Mucosa of descending colon (tissue), 3 donors: ENCODE measurements at regions not wholly inside any gene's neighbourhood (a gene's known extent, or its start where the extent isn't known, plus 50 kb on each side); places are given as distances from the start of the nearest gene placed in this dataset.

Experiments used
- ATAC-seq: fragments of 200-7000 bp; cut with Tn5 transposase; one replicate; pipeline ENCODE4 v1.9.1; 2020; ENCODE audit warnings: mild to moderate bottlenecking, moderate library complexity
- DNase-seq, 3 donors: peaks; one replicate each; pipeline ENCODE4 v3.0.0-alpha.2; 2020
- H3K36me3 ChIP-seq: fragments of 200-600 bp; one replicate; pipeline ENCODE4 v1.8.0; 2021; ENCODE audit warnings: low read depth, mild to moderate bottlenecking
- H3K4me1 ChIP-seq: fragments of 200-600 bp; one replicate; pipeline ENCODE4 v1.8.0; 2021; ENCODE audit warnings: low read depth, mild to moderate bottlenecking
- H3K4me3 ChIP-seq: fragments of 200-600 bp; one replicate; pipeline ENCODE4 v1.8.0; 2021; ENCODE audit warnings: mild to moderate bottlenecking
- H3K9me3 ChIP-seq: fragments of 200-600 bp; one replicate; pipeline ENCODE4 v1.8.0; 2021; ENCODE audit warnings: mild to moderate bottlenecking
- intact Hi-C, 2 donors: fragments of 100-400 bp; cut with DNase I in 1 of 2; cut with micrococcal nuclease in 1 of 2; formaldehyde crosslinking; loops; one replicate each; pipeline versions ENCODE4 v1.11.0 to v1.11.1; 2022; cut with DNase I, micrococcal nuclease
- TF ChIP-seq, protein P1 (sequence below): fragments of 200-600 bp; IDR thresholded peaks from one replicate; pipeline ENCODE4 v1.8.0; 2022; ENCODE audit warnings: antibody characterized with exemption, mild to moderate bottlenecking
- donor health status: DM: no; HTN: no; CAD: no; lungs with moderate emphysema.
- donor health status: DM: no; HTN: no; CAD: no.
- donor health status: DM: no; HTN: yes; CAD: no.

DNA sequence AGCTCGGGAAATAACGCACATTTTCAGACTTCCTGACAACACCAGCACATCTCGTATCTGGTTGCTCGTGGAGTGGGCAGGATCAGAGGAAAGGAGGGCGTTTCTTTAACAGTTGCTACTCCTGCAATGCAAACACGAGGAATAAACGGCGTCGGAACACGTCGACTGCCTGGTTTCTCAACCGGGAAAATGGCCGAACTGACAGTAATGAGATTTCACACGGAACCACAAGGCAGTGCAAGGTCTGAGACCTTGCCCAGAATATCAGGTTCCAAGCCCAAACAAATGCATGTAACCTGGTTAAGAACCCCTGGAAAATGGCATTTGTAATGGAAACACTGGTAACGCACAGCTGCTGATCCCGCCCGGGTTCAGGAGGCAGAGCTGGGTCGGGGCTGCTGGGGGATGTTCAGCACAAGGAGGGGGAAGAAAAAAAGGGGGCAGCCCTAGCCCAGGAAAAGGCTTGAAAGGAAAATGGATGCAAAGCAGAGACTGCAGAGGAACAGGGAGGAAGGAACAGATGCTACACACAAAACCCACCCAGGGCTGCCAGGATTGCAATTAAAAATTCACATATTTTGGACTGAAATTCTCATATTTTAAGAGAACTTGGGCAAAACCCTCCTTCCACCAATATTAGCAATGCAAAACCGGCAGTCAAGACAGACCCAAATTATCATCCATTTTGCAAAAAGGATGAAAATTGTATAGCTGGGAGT lies 61.6 kb upstream of the KLHL29 start:
- no peak for DNase-seq
- Histone ChIP-seq H3K36me3 (no peaks in the 10 kb centered on the region), H3K9me3 (no peaks in the 10 kb centered on the region), H3K4me3 (no peak overlapping the region), H3K4me1 (no peaks in the 10 kb centered on the region)
- no peak for ATAC-seq
- intact Hi-C loops, result no loop called here
- TF ChIP-seq, protein P1, sequence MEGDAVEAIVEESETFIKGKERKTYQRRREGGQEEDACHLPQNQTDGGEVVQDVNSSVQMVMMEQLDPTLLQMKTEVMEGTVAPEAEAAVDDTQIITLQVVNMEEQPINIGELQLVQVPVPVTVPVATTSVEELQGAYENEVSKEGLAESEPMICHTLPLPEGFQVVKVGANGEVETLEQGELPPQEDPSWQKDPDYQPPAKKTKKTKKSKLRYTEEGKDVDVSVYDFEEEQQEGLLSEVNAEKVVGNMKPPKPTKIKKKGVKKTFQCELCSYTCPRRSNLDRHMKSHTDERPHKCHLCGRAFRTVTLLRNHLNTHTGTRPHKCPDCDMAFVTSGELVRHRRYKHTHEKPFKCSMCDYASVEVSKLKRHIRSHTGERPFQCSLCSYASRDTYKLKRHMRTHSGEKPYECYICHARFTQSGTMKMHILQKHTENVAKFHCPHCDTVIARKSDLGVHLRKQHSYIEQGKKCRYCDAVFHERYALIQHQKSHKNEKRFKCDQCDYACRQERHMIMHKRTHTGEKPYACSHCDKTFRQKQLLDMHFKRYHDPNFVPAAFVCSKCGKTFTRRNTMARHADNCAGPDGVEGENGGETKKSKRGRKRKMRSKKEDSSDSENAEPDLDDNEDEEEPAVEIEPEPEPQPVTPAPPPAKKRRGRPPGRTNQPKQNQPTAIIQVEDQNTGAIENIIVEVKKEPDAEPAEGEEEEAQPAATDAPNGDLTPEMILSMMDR, result no peak

DNA sequence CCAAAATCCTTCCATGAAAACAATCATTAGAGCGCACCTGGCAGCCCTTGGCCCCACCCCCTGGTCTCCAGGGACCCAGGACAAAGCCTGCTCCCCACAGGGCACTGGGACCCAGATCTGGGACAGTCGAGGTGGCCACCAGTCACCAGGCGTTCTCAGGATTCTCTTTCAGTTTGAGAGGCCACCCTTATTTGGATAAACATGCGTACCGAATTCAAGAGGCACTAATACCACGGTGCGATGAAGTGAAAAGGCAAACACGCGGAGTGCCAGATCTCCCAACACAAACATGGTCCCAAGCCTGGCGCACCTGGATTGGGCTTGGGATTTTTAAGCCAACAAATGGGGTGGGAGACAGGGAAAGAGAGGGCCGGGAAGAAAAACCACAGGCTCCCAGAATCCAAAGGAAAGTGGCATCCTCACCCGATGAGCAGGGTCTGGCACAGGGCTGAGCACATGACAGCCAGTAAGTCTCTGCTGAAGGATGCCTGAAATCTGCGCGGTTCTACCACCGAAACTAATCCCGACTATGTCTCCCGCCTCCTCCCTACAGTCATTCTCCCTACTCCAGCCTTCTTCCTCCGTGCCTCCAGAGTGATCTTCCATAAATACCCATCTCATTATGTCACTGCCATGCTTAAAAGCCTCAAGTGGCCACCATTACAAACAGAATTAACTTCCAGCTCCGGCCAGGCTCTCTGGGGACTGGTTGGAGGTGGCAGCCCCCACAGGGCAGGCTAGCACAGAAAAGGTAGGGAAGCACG lies 60.9 kb upstream of the KLHL29 start:
- ATAC-seq (no peak), DNase-seq (no peak)
- Histone ChIP-seq H3K36me3 (no peaks in the 10 kb centered on the region), H3K4me1 (no peaks in the 10 kb centered on the region), H3K9me3 (no peaks in the 10 kb centered on the region), H3K4me3 (no peak overlapping the region)
- TF ChIP-seq, protein P1, result no peak
- intact Hi-C loops, result no loop called here

DNA sequence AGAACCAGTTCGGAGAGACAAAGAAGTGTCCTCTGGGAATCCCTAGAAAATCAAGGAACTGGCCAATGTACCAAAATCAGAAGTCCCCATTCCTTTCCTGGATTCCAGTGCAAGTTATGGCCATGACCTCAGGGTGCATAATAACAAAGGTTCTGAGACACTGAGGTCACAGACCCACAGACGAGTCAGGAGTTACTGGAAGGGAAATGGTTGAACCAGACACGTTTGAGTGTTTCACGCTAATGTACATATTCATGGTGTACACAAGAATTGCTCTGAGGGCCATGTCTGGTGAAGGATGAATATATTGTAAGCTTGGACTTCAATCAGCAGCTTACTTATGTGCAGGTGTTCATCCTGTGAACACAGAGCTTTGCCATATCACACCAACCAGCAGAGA lies 58.6 kb upstream of the KLHL29 start:
- Histone ChIP-seq H3K4me1 (no peaks in the 10 kb centered on the region), H3K4me3 (no peak overlapping the region), H3K9me3 (no peaks in the 10 kb centered on the region), H3K36me3 (no peaks in the 10 kb centered on the region)
- DNase-seq, result no peak
- no peak for ATAC-seq
- TF ChIP-seq, protein P1, result no peak
- intact Hi-C loops, result no loop called here

DNA sequence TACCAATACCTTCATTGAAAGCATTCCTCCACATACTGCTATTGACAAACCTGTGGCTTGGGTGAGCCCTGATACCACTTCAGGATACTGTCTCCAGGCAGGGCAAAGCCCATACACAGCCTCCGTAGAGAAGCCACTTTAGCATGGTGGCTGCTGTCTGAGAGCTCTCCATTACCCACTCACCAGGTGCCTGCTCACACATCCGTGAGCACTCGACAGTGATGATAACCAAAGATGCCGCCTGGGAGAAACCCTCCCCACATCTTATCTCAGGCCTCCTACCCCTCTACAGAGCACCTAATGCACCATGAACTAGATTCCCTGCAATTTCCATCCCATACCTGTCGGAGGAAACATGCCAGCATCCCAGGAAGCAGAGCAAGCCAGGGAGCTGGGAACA lies 57.6 kb upstream of the KLHL29 start:
- ATAC-seq, result no peak
- H3K36me3 ChIP-seq, result no peaks in the 10 kb centered on the region
- intact Hi-C loops, result no loop called here
- TF ChIP-seq, protein P1, result no peak
- no peak overlapping the region for H3K4me3 ChIP-seq
- DNase-seq, result no peak
- H3K4me1 ChIP-seq, result no peaks in the 10 kb centered on the region
- H3K9me3 ChIP-seq, result no peaks in the 10 kb centered on the region

DNA sequence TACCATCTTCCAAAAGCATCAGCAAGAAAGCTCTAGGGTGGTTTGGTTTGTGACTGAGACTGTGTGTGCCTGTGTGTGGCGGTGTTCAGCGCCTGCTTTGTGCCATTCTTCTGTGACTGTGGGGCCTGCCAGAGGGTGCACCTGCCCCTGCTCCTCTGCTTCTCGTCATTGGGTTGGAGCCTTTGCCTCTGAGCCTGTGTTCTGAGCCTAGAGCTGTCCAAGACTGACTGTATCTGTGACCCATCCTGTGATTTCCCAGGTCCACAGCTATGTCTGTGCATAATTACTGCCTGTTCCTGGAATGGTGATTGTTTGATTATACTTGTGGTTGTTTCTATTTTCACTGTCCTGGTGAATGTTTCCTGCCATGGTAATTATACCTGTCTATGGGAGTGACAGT lies 57.1 kb upstream of the KLHL29 start:
- no peaks in the 10 kb centered on the region for H3K4me1 ChIP-seq
- ATAC-seq (no peak), DNase-seq (no peak)
- TF ChIP-seq, protein P1, result no peak
- intact Hi-C loops, result no loop called here
- no peak overlapping the region for H3K4me3 ChIP-seq
- H3K9me3 ChIP-seq, result no peaks in the 10 kb centered on the region
- H3K36me3 ChIP-seq, result no peaks in the 10 kb centered on the region
